ENCODE measurements at regions not wholly inside any gene's neighbourhood (a gene's known extent, or its start where the extent isn't known, plus 50 kb on each side); places are given as distances from the start of the nearest gene placed in this dataset.

GRCh38 chr9:115877852-115878438 is 275.6 kb upstream of the PAPPA start:
- no peaks in the 10 kb centered on the region for H3K27me3 ChIP-seq (ENCODE audit: insufficient read depth)
- no peaks in the 10 kb centered on the region for H3F3A ChIP-seq (replicated peaks; ENCODE audit: insufficient read depth)
- no peaks in the 10 kb centered on the region for H3K79me2 ChIP-seq (ENCODE audit: insufficient read depth)
- WGBS (ENCODE audit: low lambda C conversion rate) = 59% methylated on average over 2 of the region's 3 CpGs
- no peaks in the 10 kb centered on the region for H3K36me3 ChIP-seq (replicated peaks in 1 of 2; ENCODE audit: control insufficient read depth in 1 of 2, insufficient read depth in 2 of 2, low read length in 1 of 2)
- H3K9ac ChIP-seq = no peak overlapping the region
- no peak overlapping the region for H3K4me2 ChIP-seq
- no peak overlapping the region for H3K4me3 ChIP-seq (ENCODE audit: low read depth in 2 of 2, low read length in 1 of 2)
- peaks cover 0 to 9% of the 10 kb centered on the region in 2 experiments; a peak in 1 of 4 replicates for H3K4me1 ChIP-seq (ENCODE audit: control insufficient read depth in 1 of 2, insufficient read depth in 2 of 2, low read depth in 1 of 2, low read length in 1 of 2)
- H3K27ac ChIP-seq (ENCODE audit: low read depth in 2 of 2, low read length in 1 of 2) = no peak overlapping the region
- ChIA-PET CTCF (no interaction called here), POLR2A (no interaction called here)
- no peak overlapping the region for H2AFZ ChIP-seq (ENCODE audit: low read depth)
- no peak for DNase-seq
- H3K9me2 ChIP-seq = no peaks in the 10 kb centered on the region
- TF ChIP-seq ELF1 (IDR thresholded peaks at IDR 0.05) (no peak), TAF1 (IDR thresholded peaks at IDR 0.05; ENCODE audit: borderline replicate concordance, low read depth, low read length) (no peak), POLR2AphosphoS5 (IDR thresholded peaks at IDR 0.05; ENCODE audit: low read depth, low read length) (no peak), MEF2A (IDR thresholded peaks at IDR 0.05; ENCODE audit: borderline replicate concordance, low read depth) (no peak), SIN3A (IDR thresholded peaks at IDR 0.05; ENCODE audit: borderline replicate concordance, low read depth, low read length) (no peak), REST (IDR thresholded peaks at IDR 0.05; ENCODE audit: low read depth, low read length) (no peak), YY1 (IDR thresholded peaks at IDR 0.05; ENCODE audit: low read depth) (no peak), FOXJ3 (CRISPR knock-in tag; IDR thresholded peaks at IDR 0.05) (no peak)
- TF ChIP-seq, protein P1, sequence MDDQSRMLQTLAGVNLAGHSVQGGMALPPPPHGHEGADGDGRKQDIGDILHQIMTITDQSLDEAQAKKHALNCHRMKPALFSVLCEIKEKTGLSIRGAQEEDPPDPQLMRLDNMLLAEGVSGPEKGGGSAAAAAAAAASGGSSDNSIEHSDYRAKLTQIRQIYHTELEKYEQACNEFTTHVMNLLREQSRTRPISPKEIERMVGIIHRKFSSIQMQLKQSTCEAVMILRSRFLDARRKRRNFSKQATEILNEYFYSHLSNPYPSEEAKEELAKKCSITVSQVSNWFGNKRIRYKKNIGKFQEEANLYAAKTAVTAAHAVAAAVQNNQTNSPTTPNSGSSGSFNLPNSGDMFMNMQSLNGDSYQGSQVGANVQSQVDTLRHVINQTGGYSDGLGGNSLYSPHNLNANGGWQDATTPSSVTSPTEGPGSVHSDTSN (IDR thresholded peaks at IDR 0.05) = no peak
- TF ChIP-seq, protein P2, sequence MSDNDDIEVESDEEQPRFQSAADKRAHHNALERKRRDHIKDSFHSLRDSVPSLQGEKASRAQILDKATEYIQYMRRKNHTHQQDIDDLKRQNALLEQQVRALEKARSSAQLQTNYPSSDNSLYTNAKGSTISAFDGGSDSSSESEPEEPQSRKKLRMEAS (IDR thresholded peaks at IDR 0.05; ENCODE audit: low read depth) = no peak
- no peaks in the 10 kb centered on the region for H3K9me3 ChIP-seq
- H4K20me1 ChIP-seq (ENCODE audit: insufficient read depth) = no peaks in the 10 kb centered on the region

GRCh38 chr9:115879451-115879850 is 274.1 kb upstream of the PAPPA start:
- H3K36me3 ChIP-seq (replicated peaks in 1 of 2; ENCODE audit: control insufficient read depth in 1 of 2, insufficient read depth in 2 of 2, low read length in 1 of 2) = no peaks in the 10 kb centered on the region
- no peaks in the 10 kb centered on the region for H4K20me1 ChIP-seq (ENCODE audit: insufficient read depth)
- H3K9me3 ChIP-seq = no peaks in the 10 kb centered on the region
- no peaks in the 10 kb centered on the region for H3K9me2 ChIP-seq
- no peaks in the 10 kb centered on the region for H3K27me3 ChIP-seq (ENCODE audit: insufficient read depth)
- DNase-seq = no peak
- no peaks in the 10 kb centered on the region for H3K79me2 ChIP-seq (ENCODE audit: insufficient read depth)
- no peak overlapping the region for H2AFZ ChIP-seq (ENCODE audit: low read depth)
- H3K4me3 ChIP-seq (ENCODE audit: low read depth in 2 of 2, low read length in 1 of 2) = no peak overlapping the region
- H3K27ac ChIP-seq (ENCODE audit: low read depth in 2 of 2, low read length in 1 of 2) = no peak overlapping the region
- no peak overlapping the region for H3K4me2 ChIP-seq
- H3K4me1 ChIP-seq (ENCODE audit: control insufficient read depth in 1 of 2, insufficient read depth in 2 of 2, low read depth in 1 of 2, low read length in 1 of 2) = peaks cover 0 to 10% of the 10 kb centered on the region in 2 experiments; a peak in 1 of 4 replicates
- H3K9ac ChIP-seq = no peak overlapping the region
- WGBS (ENCODE audit: low lambda C conversion rate) = 90% methylated on average over 3 of the region's 3 CpGs
- CTCF ChIA-PET = interaction anchor here (0.8 to 4.7 kb wide), 2 partner anchors 284 to 287 kb away, joined by 3 to 29 read pairs; no protein-coding TSS in a partner anchor
- H3F3A ChIP-seq (replicated peaks; ENCODE audit: insufficient read depth) = no peaks in the 10 kb centered on the region
- POLR2A ChIA-PET = no interaction called here
- TF ChIP-seq MEF2A (IDR thresholded peaks at IDR 0.05; ENCODE audit: borderline replicate concordance, low read depth) = no peak
- no peak for TF ChIP-seq TEAD4 (IDR thresholded peaks at IDR 0.05; ENCODE audit: borderline replicate concordance, insufficient read depth)
- no peak for TF ChIP-seq POLR2AphosphoS5 (IDR thresholded peaks at IDR 0.05; ENCODE audit: low read depth, low read length)
- TF ChIP-seq EZH2phosphoT487 (IDR thresholded peaks at IDR 0.05; ENCODE audit: borderline replicate concordance, low read depth) = no peak
- TF ChIP-seq, protein P2 (IDR thresholded peaks at IDR 0.05; ENCODE audit: low read depth) = no peak
- TF ChIP-seq USF1 (IDR thresholded peaks at IDR 0.05; ENCODE audit: borderline replicate concordance, low read depth) = no peak
- no peak for TF ChIP-seq CHD2 (IDR thresholded peaks at IDR 0.05; ENCODE audit: low read length, partially characterized antibody)
- no peak for TF ChIP-seq IRF3 (IDR thresholded peaks at IDR 0.05; ENCODE audit: low read depth, low read length)
- no peak for TF ChIP-seq YY1 (IDR thresholded peaks at IDR 0.05; ENCODE audit: low read depth)
- TF ChIP-seq JUND (IDR thresholded peaks at IDR 0.05) = no peak
- no peak for TF ChIP-seq GATA2 (CRISPR knock-in tag; IDR thresholded peaks at IDR 0.05)

Measured in SK-N-SH (cell line).